ENCODE measurements at regions not wholly inside any gene's neighbourhood (a gene's known extent, or its start where the extent isn't known, plus 50 kb on each side); places are given as distances from the start of the nearest gene placed in this dataset.

- Histone ChIP-seq H3K9ac (no peak overlapping the region), H3K4me1 (ENCODE audit: low read depth, poor library complexity, severe bottlenecking) (no peaks in the 10 kb centered on the region), H3K4me3 (IDR thresholded peaks at IDR 0.05; ENCODE audit: insufficient read depth, low read depth, low read length) (no peak overlapping the region), H3K4me2 (no peak overlapping the region), H2AFZ (ENCODE audit: low read depth) (no peak overlapping the region), H4K20me1 (ENCODE audit: insufficient read depth) (no peaks in the 10 kb centered on the region), H3K36me3 (ENCODE audit: insufficient read depth) (no peaks in the 10 kb centered on the region), H3K27me3 (ENCODE audit: insufficient read depth, low read depth) (no peaks in the 10 kb centered on the region), H3K27ac (no peak overlapping the region), H3K79me2 (ENCODE audit: insufficient read depth, low read depth) (no peaks in the 10 kb centered on the region)
- TF ChIP-seq CTCF (conservative IDR thresholded peaks at IDR 0.05; ENCODE audit: low read depth, low read length): no peak
Measured at GRCh38 chr21:15192243-15192642, 127.4 kb upstream of the NRIP1 start.

- Histone ChIP-seq H3K4me3 (IDR thresholded peaks at IDR 0.05; ENCODE audit: insufficient read depth, low read depth, low read length) (no peak overlapping the region), H3K4me2 (no peak overlapping the region), H3K79me2 (ENCODE audit: insufficient read depth, low read depth) (no peaks in the 10 kb centered on the region), H2AFZ (ENCODE audit: low read depth) (no peak overlapping the region), H3K27ac (no peak overlapping the region), H3K4me1 (ENCODE audit: low read depth, poor library complexity, severe bottlenecking) (no peaks in the 10 kb centered on the region), H3K36me3 (ENCODE audit: insufficient read depth) (no peaks in the 10 kb centered on the region), H3K27me3 (ENCODE audit: insufficient read depth, low read depth) (no peaks in the 10 kb centered on the region), H3K9ac (no peak overlapping the region), H4K20me1 (ENCODE audit: insufficient read depth) (no peaks in the 10 kb centered on the region)
- no peak for TF ChIP-seq CTCF (conservative IDR thresholded peaks at IDR 0.05; ENCODE audit: low read depth, low read length)
Measured at GRCh38 chr21:15193937-15194336, 129.1 kb upstream of the NRIP1 start.

DNA sequence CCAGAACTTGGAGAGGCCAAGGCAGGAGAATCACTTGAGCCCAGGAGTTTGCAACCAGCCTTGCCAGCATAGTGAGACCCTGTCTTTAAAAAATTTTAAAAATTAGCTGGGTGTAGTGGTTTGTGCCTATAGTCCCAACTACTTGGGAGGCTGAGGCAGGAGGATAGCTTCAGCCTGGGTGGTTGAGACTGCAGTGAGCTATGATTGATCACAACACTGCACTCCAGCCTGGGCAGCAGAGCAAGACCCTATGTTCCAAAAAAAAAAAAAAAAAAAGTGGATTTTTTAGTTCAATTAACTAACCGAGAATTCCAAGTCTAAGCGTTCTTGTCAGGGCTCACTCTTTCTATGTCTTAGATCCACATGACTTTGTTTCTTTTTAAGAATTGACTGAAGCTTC, 130.3 kb upstream of the NRIP1 start:
- no peak overlapping the region for H2AFZ ChIP-seq (ENCODE audit: low read depth)
- H3K79me2 ChIP-seq (ENCODE audit: insufficient read depth, low read depth): no peaks in the 10 kb centered on the region
- H3K9ac ChIP-seq: no peak overlapping the region
- H4K20me1 ChIP-seq (ENCODE audit: insufficient read depth): no peaks in the 10 kb centered on the region
- H3K4me1 ChIP-seq (ENCODE audit: low read depth, poor library complexity, severe bottlenecking): no peaks in the 10 kb centered on the region
- H3K27me3 ChIP-seq (ENCODE audit: insufficient read depth, low read depth): no peaks in the 10 kb centered on the region
- no peak overlapping the region for H3K4me2 ChIP-seq
- no peak overlapping the region for H3K4me3 ChIP-seq (IDR thresholded peaks at IDR 0.05; ENCODE audit: insufficient read depth, low read depth, low read length)
- H3K27ac ChIP-seq: no peak overlapping the region
- H3K36me3 ChIP-seq (ENCODE audit: insufficient read depth): no peaks in the 10 kb centered on the region
- no peak for TF ChIP-seq CTCF (conservative IDR thresholded peaks at IDR 0.05; ENCODE audit: low read depth, low read length)

- no peak overlapping the region for H3K4me3 ChIP-seq (IDR thresholded peaks at IDR 0.05; ENCODE audit: insufficient read depth, low read depth, low read length)
- H3K79me2 ChIP-seq (ENCODE audit: insufficient read depth, low read depth): no peaks in the 10 kb centered on the region
- no peak overlapping the region for H3K4me2 ChIP-seq
- no peak overlapping the region for H2AFZ ChIP-seq (ENCODE audit: low read depth)
- no peak overlapping the region for H3K9ac ChIP-seq
- TF ChIP-seq CTCF (conservative IDR thresholded peaks at IDR 0.05; ENCODE audit: low read depth, low read length): no peak
- no peaks in the 10 kb centered on the region for H3K36me3 ChIP-seq (ENCODE audit: insufficient read depth)
- no peaks in the 10 kb centered on the region for H3K27me3 ChIP-seq (ENCODE audit: insufficient read depth, low read depth)
- no peaks in the 10 kb centered on the region for H4K20me1 ChIP-seq (ENCODE audit: insufficient read depth)
- no peaks in the 10 kb centered on the region for H3K4me1 ChIP-seq (ENCODE audit: low read depth, poor library complexity, severe bottlenecking)
- no peak overlapping the region for H3K27ac ChIP-seq
Measured at GRCh38 chr21:15195768-15196167, 131.0 kb upstream of the NRIP1 start.

- H3K79me2 ChIP-seq (ENCODE audit: insufficient read depth, low read depth): no peaks in the 10 kb centered on the region
- H3K4me2 ChIP-seq: no peak overlapping the region
- H2AFZ ChIP-seq (ENCODE audit: low read depth): no peak overlapping the region
- H3K9ac ChIP-seq: no peak overlapping the region
- no peaks in the 10 kb centered on the region for H3K27me3 ChIP-seq (ENCODE audit: insufficient read depth, low read depth)
- no peak overlapping the region for H3K4me3 ChIP-seq (IDR thresholded peaks at IDR 0.05; ENCODE audit: insufficient read depth, low read depth, low read length)
- H4K20me1 ChIP-seq (ENCODE audit: insufficient read depth): no peaks in the 10 kb centered on the region
- H3K27ac ChIP-seq: no peak overlapping the region
- TF ChIP-seq CTCF (conservative IDR thresholded peaks at IDR 0.05; ENCODE audit: low read depth, low read length): no peak
- H3K4me1 ChIP-seq (ENCODE audit: low read depth, poor library complexity, severe bottlenecking): no peaks in the 10 kb centered on the region
- H3K36me3 ChIP-seq (ENCODE audit: insufficient read depth): no peaks in the 10 kb centered on the region
Measured at GRCh38 chr21:15197696-15198095, 132.9 kb upstream of the NRIP1 start.

Data from KMS-11 (cell line).